Suppressor macrophage treated with lipopolysaccharide for 1 hour (primary cell): ENCODE measurements at regions not wholly inside any gene's neighbourhood (a gene's known extent, or its start where the extent isn't known, plus 50 kb on each side); places are given as distances from the start of the nearest gene placed in this dataset.

Experiments
- DNase-seq, 3 donors: peaks; one replicate each; pipeline ENCODE4 v3.0.0-alpha.2; 2020 to 2022

DNA sequence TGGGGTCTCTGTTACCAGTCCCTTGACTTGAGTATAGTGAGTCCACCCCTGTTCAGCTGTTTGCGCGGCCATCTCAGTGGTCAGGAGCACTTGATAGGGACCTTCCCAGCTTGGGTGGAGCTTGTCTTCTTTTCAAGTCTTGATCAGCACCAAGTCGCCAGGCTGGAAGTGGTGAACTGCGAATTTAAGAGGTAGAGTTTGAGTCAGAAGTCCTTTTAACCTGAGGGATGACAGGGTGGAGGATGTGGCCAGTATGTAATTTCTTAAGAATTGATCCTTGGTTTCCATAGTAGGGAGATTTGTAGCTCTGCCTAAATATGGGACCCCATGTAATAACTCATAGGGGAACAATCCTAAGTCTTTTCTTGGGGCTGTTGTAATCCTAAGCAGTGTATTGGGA, 86.3 kb upstream of the XCR1 start:
- DNase-seq: no peak

DNA sequence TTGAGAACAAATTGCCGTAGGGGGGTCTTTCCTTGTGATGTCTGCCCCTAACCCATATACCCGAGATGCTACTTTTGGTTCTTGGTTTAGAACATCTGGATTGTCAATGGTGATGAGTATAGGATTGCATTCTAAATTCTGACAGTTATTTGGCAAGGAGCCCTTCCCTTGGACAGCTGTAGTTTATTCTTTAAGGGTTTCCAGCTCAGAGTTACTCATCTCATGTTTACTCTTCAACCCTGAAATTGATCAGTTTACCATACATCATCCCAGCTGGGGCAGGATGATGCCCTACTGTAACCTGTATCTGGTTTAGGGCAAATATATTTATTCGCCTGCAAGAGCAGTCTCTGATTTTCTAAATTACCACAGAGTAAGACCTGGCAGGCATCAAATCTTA, 85.7 kb upstream of the XCR1 start:
- DNase-seq: no peak

DNA sequence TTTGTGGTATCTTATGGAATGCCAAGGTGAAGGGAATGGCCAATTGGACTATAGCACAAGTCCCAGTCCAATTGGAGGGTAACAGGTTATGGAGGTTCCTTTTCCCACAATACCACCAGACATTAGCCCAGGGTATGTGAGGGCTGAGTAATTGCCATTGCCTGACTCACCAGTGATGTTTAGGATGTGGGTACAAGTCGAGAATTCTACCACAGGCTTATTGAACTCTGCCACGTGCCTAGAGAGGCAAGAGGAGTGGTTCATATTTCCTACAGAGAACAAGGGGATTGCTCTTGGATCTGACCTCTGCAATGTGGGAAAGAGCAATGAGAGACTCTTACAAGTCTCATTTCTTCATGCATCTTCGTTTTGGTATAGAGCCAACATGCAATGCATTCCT, 85.0 kb upstream of the XCR1 start:
- peak; percentile 68 to 83 (median 78) for DNase-seq

DNA sequence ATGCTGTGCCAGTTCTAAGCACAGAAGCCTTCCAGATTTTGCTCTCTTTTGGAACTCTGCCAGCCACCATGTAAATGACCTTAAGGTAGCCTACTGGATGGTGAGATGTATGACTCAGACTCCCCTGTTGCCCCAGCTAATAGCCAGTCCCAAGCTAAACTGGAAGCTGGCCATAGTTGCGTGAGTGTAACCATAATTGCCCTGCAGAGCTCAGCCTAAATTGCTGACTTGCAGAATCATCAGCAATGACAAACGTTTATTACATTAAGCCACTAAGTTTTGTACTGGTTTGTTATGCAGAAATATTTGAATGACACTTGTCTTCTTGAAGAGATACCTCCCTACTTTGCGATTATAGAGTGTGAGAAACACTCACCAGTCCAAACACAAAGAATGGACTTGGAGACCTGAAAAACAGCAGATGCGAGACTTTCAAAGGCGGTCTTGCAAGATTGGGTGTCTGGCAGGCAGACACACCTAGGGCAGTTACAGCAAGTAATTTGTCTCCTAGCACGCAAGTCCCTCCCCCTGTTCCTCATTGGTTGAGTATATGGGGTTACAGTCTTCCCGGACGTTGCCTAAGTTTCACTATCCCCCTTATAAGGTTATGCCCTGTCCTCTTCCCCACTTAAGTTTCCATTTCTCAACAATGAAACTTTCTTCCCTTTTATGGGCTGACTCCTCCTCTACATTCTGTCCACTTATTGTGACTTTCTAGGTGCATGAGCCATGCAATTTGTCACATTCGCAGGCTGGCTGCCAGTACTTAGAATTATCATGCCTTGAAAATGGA, 83.6 kb upstream of the XCR1 start:
- DNase-seq: peak; percentile 90 to 99 (median 95)

DNA sequence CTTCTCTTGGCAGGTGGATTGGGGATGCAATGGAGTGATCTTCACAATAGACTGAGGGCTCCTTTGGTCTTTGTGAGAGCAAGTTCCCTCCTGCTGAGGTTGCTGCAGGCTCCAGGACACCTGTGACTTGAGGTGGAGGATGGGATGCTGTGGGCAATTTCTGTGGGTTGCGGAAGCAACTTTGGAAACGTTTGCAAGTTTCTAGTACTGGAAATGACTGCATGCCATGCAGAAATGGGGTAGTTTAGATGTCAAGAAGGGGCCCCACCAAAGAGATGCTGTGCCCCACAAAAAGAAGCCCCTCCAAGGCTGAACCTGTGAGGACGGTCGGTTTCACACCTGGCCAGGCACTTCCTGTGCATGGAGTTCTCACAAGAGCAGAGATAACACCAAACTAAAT, 80.4 kb upstream of the XCR1 start:
- no peak for DNase-seq

DNA sequence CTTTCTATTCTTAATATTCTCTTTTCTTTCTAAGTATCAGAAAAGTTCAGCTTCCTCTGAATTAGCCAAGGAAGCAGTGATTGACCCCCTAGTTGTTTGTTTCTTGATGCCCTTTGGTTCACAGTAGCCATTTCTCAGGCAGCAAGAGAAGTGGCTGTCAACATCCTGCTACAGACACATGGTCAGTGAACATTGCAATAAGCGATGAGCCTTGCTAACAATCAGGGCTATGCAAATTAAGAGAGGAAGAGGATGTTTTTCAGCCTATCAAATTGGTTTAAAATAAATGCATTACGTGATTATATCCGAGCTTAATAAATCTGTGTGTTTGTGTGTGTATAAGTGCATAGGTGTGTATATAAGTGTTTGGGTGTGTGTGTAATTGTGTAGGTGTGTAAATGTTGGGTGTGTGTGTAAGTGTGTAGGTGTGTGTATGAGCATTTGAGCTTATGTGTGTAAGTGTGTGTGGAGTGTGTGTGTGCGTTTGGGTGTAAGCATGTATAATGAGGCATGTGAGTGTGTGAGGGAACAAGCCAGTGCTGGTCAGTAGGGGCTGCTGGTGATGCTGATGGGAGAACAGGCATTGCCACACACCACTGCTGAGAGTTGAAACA, 78.1 kb upstream of the XCR1 start:
- no peak for DNase-seq

DNA sequence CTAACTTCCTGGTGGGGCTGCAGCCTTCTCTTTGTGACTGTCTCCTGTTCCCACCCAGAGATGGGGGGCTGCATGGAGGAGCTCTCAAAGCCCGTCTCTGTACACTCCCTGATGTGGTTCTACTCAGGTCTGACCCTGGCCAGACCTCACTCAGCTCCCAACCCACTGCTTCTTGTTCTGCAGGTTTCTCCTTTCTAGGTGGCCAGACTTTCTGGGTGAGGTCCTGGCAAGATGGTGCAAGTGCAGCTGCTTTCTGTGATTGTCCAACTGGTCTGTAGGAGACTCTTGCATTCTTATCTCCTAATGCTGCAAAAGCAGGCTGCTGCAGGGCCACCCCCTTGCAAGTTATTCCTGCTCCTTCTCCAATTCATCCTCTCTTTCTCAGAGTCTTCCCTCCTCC, 77.4 kb upstream of the XCR1 start:
- no peak for DNase-seq

DNA sequence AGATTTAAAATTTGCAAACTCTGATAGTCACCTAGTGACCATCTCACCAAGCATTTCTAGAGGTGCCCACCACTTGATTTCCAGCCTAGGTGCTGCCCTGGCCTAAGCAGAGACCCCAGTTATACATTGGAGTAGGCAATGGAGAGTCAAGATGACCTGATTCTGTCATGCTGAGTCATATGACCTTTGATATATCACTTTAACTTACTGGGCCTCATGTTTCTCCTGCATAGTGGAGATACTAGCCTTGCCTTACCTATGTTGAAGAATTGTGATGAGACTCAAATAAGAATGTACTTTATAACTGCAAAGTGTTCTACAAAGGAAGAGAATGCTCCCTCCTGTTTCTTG, 75.5 kb upstream of the XCR1 start:
- no peak for DNase-seq

DNA sequence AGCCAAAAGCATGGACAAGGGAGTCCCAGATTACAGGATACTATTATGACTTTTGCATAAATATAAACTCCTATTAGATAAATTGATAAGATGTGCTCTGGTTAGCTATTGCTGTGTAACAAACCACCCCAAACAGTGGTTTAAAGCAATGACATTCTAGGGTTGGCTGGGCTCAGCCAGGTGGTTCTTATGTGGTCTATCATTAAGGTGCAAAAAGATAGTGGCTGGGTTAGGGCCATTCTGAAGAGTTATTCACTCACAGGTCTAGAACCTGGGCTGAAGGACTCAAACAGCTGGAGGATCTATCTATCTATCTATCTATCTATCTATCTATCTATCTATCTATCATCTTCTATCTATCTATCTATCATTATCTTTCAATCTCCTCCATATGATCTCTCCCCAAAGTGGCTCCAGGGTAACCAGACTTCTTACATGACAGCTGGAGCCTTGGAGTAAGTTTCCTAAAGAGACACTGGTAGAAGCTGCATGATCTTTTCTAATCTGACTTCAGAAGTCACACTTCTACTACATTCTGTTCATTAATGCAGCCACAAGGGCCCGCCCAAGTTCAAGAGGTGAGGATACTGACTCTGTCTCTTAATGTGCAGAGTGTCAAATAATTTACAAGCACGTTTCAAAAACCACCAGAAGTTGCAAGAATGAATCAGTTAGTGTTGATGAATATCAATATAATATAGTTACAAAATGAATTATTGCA, 74.9 kb upstream of the XCR1 start:
- no peak for DNase-seq

DNA sequence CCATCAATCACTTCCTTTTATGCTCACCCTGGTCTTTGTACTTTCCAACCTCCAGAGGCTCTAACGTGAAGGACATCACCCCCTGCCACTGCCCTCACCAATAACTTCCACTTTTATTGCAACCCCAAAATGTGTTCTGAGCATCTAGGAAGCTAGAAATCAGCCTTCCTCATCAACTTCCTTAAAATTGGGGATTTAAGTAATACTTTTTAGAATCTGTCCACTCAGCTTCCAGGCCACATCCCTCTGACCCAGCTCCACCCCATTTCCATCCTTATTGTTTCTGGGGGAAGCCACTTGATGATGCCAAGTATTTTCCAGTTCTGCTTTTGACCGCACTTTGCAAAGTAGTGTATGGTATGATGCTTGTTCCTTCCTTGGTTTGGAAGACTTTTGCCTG, 73.5 kb upstream of the XCR1 start:
- DNase-seq: peak; percentile 86 to 95 (median 92)

DNA sequence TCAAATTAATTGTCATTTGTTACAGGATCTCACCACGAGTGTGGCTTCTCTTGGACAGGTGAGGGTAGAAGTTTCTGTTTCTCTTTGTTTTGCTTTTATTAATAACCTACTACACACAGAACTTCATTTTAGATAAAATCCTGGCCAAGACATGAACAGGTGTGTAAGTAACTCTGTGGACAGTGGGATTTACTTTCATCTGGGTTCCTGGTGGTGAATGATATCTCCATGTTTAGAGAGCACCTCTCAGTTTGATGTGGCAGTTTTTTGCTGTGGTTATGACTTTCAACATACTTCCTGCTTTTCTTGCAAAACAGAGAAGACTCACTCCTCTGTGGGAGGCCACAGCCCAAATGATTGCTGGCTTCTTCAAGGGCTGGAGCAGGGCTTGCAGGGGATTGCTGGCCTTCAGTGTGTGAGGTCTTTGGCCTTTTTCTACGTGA, 71.1 kb upstream of the XCR1 start:
- DNase-seq: peak; percentile 82 to 93 (median 89)

DNA sequence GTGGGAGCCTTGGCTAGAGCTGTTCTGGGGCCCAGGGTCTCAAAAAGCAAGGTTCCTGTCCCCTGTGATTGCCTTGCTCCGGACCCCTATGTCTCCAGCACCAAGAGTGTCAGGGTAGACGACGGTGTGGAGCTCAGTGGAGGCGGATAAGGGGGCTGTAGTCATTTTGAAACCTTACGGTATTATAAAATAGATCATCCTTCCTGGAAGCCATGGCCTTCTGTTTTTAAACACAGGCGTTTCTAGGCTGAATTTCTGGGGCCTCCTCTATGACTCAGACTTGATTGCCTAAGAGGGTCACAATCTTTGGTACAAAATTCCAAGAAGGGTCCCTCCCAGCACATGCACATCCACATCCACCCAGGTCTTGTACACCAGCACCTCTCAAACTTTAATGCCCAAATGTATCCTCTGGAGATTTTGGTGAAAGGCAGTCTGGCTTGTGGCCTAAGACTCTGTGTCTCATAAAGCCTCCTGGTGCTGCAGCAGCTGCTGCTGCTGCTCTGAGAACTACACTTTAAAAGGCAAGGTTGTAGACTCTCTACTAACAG, 70.5 kb upstream of the XCR1 start:
- DNase-seq: peak; percentile 78 to 90 (median 82)

DNA sequence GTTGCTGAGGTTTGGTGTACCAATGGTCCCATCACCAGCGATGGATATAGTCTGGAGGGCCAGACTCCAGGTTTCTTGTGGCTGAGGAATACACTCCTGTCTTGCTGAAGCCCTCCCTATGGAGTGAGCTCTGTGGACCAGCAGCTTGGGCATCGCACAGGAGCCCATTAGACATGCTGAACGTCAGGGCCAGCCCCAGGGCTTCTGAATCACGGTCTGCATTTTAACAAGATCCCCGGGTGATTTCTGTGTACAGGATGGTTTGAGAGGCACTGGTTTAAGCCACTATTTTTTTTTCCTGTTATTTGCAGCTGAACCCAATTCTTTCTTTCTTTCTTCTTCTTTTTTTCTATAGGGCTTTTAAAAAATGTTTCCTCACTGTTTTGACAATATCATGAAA, 69.5 kb upstream of the XCR1 start:
- DNase-seq: no peak

DNA sequence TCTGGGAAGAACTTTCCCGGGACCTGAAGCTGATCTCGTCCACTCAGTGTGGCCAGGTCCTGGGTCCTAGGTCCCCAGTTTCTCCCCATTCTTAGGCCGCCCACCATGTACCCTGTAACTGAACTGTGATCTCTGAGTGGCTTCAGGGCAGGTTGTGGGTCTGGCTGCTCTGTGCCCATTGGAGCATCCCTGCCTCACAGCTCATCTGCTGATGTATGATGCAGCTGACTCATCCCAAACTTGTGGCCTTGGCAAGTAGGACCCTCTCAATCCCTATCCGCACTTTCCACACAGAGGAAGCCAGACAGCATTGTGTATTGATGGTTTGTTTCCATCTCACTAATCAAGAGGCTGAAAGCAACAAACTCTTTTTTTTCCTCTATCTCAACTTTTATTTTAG, 69.1 kb upstream of the XCR1 start:
- no peak for DNase-seq

DNA sequence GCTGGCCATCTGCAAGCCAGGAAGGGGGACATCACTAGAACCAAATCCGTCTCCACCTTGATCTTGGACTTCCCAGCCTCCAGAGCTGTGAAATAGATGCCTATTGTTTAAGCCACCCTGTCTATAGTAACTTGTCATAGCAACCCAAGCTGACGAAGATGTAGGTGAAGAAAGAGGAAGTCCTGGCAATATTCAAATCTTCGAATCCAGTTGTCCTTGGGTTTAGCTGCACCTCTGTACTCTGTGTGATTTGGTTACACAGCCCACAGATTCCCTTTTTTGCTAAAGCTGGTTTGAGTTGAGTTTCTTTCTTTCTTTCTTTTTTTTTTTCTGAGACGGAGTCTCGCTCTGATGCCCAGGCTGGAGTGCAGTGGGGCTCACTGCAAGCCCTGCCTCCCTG, 68.0 kb upstream of the XCR1 start:
- peak; percentile 70 to 88 (median 79) for DNase-seq

DNA sequence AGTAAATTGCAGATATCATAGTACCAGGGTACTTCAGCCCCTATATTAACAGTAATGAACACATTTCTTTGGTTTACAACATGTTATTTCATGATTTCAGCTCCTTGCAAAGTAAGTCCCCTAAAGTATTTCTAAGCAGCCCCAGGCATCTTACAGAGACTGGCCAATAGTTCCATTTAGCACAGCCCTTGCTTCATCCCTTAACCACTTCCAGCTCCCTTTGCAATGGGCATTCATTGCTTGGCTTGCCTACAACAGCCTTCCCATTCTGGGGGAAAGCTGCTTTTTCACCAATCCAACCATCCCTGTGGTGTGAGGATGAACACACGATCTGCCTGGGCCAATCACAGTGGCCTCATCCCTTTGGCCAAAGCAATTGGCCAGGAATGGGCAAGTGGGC, 67.2 kb upstream of the XCR1 start:
- no peak for DNase-seq

DNA sequence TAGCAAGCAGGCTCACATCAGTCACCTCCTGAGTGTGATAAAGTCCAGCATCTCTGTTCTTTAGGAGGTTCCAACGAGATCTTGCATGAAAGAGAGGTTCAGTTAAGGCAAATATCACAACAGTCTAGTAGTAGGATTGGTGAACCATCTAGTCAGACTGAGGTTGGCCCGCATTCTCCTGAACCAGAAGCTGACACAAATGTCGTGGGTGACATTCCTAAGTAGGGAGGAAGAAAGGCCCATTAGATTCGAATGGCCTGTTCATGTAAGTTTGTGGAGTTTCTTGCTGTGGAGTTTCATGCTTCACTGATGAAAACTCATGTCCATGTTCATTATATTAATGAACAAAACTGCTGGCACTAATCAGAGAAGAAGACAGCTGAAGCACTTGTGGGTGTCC, 66.7 kb upstream of the XCR1 start:
- DNase-seq: no peak

DNA sequence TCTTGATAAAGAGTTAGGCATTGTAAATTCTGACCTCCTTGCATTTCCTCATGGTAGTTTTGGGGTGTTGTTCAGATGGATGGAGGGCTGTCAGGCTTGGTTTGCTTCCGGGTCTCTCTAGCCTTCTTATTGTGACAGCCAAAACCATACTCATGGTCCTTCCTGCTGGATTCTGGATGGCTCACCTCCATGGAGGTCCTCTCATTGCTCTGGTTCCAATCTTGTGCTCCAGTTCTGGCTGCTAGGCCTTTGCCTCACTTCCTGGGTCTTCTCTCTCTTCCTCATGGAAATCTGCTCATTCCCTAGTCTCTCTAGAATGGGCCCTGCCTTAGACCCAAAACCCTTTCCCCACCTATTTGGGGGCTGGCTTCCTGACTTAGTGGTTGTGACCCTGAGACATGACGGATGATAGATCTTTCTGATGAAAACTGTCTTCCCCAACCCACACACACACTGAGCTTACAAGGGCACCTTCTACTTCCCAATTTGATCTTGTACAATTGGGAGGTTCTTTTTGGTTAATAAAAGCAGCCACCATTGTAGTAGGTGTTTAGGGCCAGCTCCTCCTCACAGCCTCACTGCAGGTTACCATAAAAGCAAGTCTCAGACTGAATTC, 66.2 kb upstream of the XCR1 start:
- no peak for DNase-seq

DNA sequence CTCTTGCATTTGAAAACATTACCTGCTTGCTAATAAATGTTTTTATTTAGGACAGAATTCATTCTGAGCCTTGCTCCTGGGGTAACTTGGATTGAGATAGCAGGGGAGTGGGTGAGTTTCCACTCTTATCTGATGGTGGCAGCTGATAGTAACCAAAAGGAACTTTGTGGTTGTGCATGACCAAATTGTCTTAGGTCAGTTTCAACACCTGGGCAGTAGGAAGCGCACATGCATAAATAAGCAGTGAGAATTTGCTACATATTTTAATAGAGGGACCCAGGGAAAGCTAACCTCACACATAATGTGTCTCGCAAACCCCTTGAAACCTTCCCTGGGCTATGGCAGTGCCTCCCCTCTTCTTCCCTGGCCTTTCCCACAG, 65.4 kb upstream of the XCR1 start:
- DNase-seq: no peak

DNA sequence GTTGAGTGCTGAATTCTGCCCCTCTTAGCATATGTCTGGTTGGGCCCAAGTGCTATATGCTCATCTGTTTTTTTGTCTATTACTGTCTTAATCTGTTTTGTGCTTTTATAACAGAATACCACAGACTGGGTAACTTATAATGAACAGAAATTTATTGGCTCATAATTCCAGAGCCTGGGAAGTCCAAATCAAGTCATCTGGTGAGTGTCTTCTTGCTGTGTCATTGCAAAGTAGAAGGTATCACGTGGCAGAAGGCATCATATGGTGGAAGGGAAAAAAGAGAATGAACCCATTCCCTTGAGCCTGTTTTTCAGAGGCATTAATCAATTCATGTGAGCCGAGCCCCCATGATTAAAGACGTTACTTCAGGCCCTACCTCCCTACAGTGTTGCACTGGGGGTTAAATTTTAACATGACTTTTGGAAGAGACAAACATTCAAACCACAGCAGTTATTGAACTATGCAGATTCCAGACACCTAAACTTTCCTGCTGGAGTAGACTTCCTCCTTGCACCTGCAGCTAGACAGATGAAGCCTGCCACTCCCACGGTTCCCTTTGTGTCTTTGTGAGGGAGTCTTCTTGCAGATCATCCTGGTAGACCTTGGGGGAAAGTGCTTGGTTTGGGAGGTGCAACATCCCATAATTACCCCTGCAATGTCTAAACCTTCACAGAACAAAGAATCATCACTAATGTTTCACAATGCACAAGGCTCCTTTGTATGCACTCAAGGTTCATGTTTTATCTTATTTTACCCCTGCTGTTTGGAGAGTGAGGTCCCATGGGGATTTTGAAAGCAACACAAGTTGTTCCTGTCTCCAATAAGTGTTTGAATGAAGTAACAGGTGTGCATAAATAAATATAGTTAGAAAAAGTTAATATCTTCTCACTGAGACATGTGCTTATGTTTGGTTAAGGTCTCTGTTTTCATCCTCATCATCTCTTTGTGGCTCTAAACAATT, 64.7 kb upstream of the XCR1 start:
- peak; percentile 66 to 76 (median 71) for DNase-seq

DNA sequence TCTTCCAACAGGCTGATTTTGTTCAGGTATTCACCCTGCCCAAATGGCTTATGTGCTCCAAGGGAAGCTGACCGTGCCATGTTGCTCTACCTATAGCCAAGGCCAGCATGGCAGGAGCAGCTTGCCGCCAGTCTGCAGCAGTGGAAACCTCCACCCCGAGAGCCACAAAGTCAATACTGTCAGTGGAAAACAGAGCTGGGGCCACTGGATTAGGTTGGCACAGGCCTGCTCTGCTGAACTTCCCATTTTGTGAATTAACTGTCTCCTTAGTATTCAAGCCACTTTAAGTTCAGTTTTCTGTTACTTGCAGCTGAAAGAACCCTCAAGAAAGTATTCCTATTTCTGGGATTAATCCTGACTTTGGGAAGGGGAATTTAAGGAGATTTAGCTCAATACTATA, 63.8 kb upstream of the XCR1 start:
- peak; percentile 39 to 57 (median 55) for DNase-seq

DNA sequence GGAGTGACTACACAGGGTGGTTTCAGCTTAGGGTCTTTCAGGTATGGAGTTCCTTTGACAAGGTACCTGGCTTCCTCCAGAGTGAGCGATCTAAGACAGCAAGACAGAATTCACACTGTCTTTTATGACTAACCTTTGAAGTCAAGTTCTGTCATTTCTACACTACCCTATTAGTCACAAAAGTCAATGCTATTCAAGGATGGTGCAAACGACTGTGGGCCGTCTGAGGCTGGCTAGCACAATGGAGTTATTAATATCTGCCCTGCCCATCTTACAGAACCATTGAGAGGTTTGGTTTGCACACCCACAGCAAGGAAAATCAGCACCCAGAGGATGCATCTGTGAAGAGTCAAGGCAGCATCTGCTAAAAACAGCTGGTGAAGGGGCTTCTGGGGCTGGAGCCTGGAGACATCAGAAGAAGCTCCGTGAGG, 62.9 kb upstream of the XCR1 start:
- peak; percentile 81 to 93 (median 92) for DNase-seq
